Neural progenitor cell (in vitro differentiated cells): ENCODE measurements at regions not wholly inside any gene's neighbourhood (a gene's known extent, or its start where the extent isn't known, plus 50 kb on each side); places are given as distances from the start of the nearest gene placed in this dataset.
"Not testable (repeated sequence)": the region's sequence is repeated elsewhere in the genome, so short reads cannot be mapped to it uniquely, and the experiment has no call there.

ENCODE experiments used
- DNase-seq: peaks from one replicate; pipeline ENCODE4 v3.0.0-alpha.2; 2016; ENCODE audit warnings: low spot score
- H2AFZ ChIP-seq: fragments of 200-600 bp; sonication (generic); replicated peaks from 2 replicates; pipeline ENCODE4 v1.6.1; 2016; ENCODE audit warnings: antibody characterized with exemption
- H3F3A ChIP-seq: fragments of 200-600 bp; sonication (generic); 2 replicates; pipeline ENCODE4 v1.6.1; 2016; ENCODE audit warnings: antibody characterized with exemption, low read depth
- H3K27ac ChIP-seq: fragments of 200-600 bp; sonication (generic); 2 replicates; pipeline ENCODE4 v1.5.1; 2016; ENCODE audit warnings: mild to moderate bottlenecking
- H3K27me3 ChIP-seq: fragments of 200-600 bp; sonication (generic); 2 replicates; pipeline ENCODE4 v1.6.1; 2016; ENCODE audit warnings: mild to moderate bottlenecking, moderate library complexity
- H3K36me3 ChIP-seq: fragments of 200-600 bp; sonication (generic); 2 replicates; pipeline ENCODE4 v1.5.1; 2016
- H3K4me1 ChIP-seq: fragments of 200-600 bp; sonication (generic); 2 replicates; pipeline ENCODE4 v1.6.1; 2016; ENCODE audit warnings: mixed run types
- H3K4me2 ChIP-seq: fragments of 200-600 bp; sonication (generic); 2 replicates; pipeline ENCODE4 v1.6.1; 2016
- H3K4me3 ChIP-seq: fragments of 200-600 bp; sonication (generic); 2 replicates; pipeline ENCODE4 v1.5.1; 2016
- H3K79me2 ChIP-seq: fragments of 200-600 bp; sonication (generic); 2 replicates; pipeline ENCODE4 v1.6.1; 2016; ENCODE audit warnings: low read depth
- H3K9ac ChIP-seq: fragments of 200-600 bp; sonication (generic); 2 replicates; pipeline ENCODE4 v1.6.1; 2016
- H3K9me3 ChIP-seq: fragments of 200-600 bp; sonication (generic); 2 replicates; pipeline ENCODE4 v1.5.1; 2016; ENCODE audit warnings: low read depth
- H4K20me1 ChIP-seq: fragments of 200-600 bp; sonication (generic); 2 replicates; pipeline ENCODE4 v1.6.1; 2016; ENCODE audit warnings: low read depth
- H3K27ac Mint-ChIP-seq: 3 replicates; pipeline ENCODE4 v1.8.0; 2021; ENCODE audit warnings: mixed read lengths
- H3K27me3 Mint-ChIP-seq: 2 replicates; pipeline ENCODE4 v1.8.0; 2022; ENCODE audit warnings: low read depth, mild to moderate bottlenecking, inconsistent platforms, moderate library complexity, mixed read lengths; ENCODE audit not compliant: insufficient read depth
- H3K36me3 Mint-ChIP-seq: 3 replicates; pipeline ENCODE4 v1.8.0; 2021; ENCODE audit warnings: mixed read lengths
- H3K4me1 Mint-ChIP-seq: 3 replicates; pipeline ENCODE4 v1.8.0; 2021; ENCODE audit warnings: mixed read lengths
- H3K4me3 Mint-ChIP-seq: 3 replicates; pipeline ENCODE4 v1.8.0; 2021; ENCODE audit warnings: mild to moderate bottlenecking, moderate library complexity, mixed read lengths
- H3K9me3 Mint-ChIP-seq: 3 replicates; pipeline ENCODE4 v1.8.0; 2020; ENCODE audit warnings: mixed read lengths
- EZH2 ChIP-seq: fragments of 200-600 bp; sonication (generic); IDR thresholded peaks from 2 replicates; pipeline ENCODE4 v1.6.1; 2017; ENCODE audit warnings: antibody characterized with exemption, mild to moderate bottlenecking, moderate library complexity
- EZH2phosphoT487 ChIP-seq: fragments of 200-600 bp; sonication (generic); IDR thresholded peaks from 2 replicates; pipeline ENCODE4 v1.6.1; 2017; ENCODE audit warnings: antibody characterized with exemption
- TF ChIP-seq, protein P1 (sequence below): fragments of 200-600 bp; sonication (generic); IDR thresholded peaks from 2 replicates; pipeline ENCODE4 v1.5.1; 2017; ENCODE audit warnings: antibody characterized with exemption, mild to moderate bottlenecking

DNA sequence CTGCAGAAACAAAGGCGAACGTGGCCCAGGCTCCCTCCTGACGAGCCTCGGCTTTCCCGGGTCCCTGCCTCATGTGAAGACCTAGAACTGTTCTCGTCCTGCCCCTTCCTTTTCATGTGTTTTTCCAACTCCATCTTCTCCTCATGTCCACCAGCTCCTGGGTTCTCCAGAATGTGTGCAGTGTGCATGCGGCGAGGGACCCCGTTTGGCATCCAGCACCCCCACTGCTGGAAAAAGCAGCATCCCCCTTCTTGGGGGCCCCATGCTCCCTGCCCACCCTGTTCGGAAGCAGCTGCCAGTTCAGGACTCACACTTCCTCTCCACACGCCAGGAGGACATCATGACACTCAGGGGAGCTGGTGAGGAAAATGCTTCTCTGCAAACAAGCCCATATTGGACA is 313.5 kb downstream of the BRD1 start:
- Histone ChIP-seq H3K4me2 (peak overlapping the region; percentile 28), H3K4me1 (peaks cover 44% of the 10 kb centered on the region), H4K20me1 (no peaks in the 10 kb centered on the region), H3K27me3 (no peaks in the 10 kb centered on the region), H3K4me3 (no peak overlapping the region), H3F3A (peaks cover 29% of the 10 kb centered on the region), H2AFZ (no peak overlapping the region), H3K9ac (no peak overlapping the region), H3K9me3 (no peaks in the 10 kb centered on the region), H3K36me3 (no peaks in the 10 kb centered on the region), H3K27ac (peak overlapping the region; percentile 53), H3K79me2 (no peaks in the 10 kb centered on the region)
- no peak for TF ChIP-seq EZH2phosphoT487
- TF ChIP-seq EZH2 = no peak
- TF ChIP-seq, protein P1, sequence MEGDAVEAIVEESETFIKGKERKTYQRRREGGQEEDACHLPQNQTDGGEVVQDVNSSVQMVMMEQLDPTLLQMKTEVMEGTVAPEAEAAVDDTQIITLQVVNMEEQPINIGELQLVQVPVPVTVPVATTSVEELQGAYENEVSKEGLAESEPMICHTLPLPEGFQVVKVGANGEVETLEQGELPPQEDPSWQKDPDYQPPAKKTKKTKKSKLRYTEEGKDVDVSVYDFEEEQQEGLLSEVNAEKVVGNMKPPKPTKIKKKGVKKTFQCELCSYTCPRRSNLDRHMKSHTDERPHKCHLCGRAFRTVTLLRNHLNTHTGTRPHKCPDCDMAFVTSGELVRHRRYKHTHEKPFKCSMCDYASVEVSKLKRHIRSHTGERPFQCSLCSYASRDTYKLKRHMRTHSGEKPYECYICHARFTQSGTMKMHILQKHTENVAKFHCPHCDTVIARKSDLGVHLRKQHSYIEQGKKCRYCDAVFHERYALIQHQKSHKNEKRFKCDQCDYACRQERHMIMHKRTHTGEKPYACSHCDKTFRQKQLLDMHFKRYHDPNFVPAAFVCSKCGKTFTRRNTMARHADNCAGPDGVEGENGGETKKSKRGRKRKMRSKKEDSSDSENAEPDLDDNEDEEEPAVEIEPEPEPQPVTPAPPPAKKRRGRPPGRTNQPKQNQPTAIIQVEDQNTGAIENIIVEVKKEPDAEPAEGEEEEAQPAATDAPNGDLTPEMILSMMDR = no peak
- Mint-ChIP-seq H3K27me3 (peaks cover 24% of the 10 kb centered on the region), H3K4me3 (no peak overlapping the region), H3K27ac (peak overlapping the region; percentile 88), H3K9me3 (peaks cover 13% of the 10 kb centered on the region), H3K4me1 (peaks cover 48% of the 10 kb centered on the region), H3K36me3 (peaks cover 4% of the 10 kb centered on the region)
- no peak for DNase-seq

DNA sequence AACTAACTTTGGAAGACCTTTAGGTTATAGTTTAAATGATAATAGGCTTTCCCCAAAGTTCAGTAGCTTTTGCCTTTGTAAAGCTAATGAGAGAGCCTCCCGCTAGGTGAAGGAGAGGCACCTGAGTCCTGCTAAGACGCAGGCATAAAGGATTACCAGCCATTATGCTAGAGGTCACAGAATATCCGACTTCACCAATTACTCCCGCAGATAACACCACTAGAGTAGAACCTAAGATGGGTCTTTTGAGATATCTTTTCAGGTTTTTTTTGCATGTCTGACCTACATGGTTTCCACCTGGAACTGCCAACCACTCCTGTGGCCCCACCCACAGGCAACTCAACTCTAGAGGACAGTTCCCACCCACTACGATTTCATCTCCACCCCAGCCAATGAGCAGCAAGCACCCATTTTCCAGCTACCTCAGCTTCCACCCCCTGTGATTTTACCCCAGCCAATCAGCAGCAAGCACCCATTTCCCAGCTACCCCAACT is 314.3 kb downstream of the BRD1 start:
- Mint-ChIP-seq H3K36me3 (peaks cover 4% of the 10 kb centered on the region), H3K4me1 (peaks cover 40% of the 10 kb centered on the region), H3K9me3 (peaks cover 13% of the 10 kb centered on the region), H3K4me3 (peak overlapping the region; percentile 49), H3K27ac (no peak overlapping the region), H3K27me3 (peaks cover 24% of the 10 kb centered on the region)
- Histone ChIP-seq H3F3A (peaks cover 29% of the 10 kb centered on the region), H4K20me1 (no peaks in the 10 kb centered on the region), H3K4me2 (no peak overlapping the region), H3K4me1 (peaks cover 36% of the 10 kb centered on the region), H3K9me3 (no peaks in the 10 kb centered on the region), H2AFZ (no peak overlapping the region), H3K27me3 (no peaks in the 10 kb centered on the region), H3K4me3 (no peak overlapping the region), H3K79me2 (no peaks in the 10 kb centered on the region), H3K27ac (no peak overlapping the region), H3K36me3 (no peaks in the 10 kb centered on the region), H3K9ac (no peak overlapping the region)
- DNase-seq = no peak
- TF ChIP-seq EZH2phosphoT487 (no peak), EZH2 (no peak)
- TF ChIP-seq, protein P1 = no peak

DNA sequence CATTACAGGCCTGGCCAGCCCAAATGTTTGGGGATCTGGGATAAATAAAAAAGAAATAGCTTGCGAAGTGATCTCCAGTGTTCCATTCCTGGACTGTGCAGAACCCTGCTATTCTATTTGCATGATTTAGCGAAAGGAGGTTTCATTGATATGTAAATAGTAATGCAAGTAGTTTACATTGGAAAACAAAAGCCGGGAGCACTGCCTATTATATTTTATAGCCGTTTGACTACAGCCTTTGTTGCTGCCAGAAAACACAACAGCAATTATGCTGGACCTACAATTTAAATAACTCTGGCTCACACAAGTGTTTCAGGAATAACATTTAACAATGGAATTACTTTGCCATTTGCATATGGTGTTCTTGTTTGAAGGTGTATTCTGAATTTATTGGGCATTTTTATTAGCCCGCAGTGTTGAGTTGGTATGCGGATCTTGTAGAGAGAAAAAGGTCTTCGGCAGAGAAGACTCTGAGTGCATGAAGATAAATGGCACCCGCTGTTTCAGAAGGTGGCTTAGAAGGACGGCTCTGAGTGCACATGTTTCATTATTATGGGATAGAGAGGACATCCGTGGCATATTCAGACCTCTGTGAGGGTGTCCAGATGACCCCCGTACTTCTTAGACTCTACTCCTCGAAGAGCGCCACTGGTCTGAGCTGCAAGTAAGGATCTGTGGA is 315.0 kb downstream of the BRD1 start:
- Histone ChIP-seq H3K79me2 (no peaks in the 10 kb centered on the region), H3K27ac (no peak overlapping the region), H3K4me2 (no peak overlapping the region), H3K36me3 (no peaks in the 10 kb centered on the region), H3K4me3 (no peak overlapping the region), H3K9ac (no peak overlapping the region), H3K9me3 (no peaks in the 10 kb centered on the region), H3K27me3 (no peaks in the 10 kb centered on the region), H3K4me1 (peaks cover 36% of the 10 kb centered on the region), H3F3A (peaks cover 29% of the 10 kb centered on the region), H2AFZ (no peak overlapping the region), H4K20me1 (no peaks in the 10 kb centered on the region)
- no peak for TF ChIP-seq EZH2phosphoT487
- TF ChIP-seq EZH2 = no peak
- TF ChIP-seq, protein P1 = no peak
- Mint-ChIP-seq H3K36me3 (peaks cover 4% of the 10 kb centered on the region), H3K4me3 (no peak overlapping the region), H3K9me3 (peaks cover 13% of the 10 kb centered on the region), H3K27ac (no peak overlapping the region), H3K4me1 (peaks cover 36% of the 10 kb centered on the region), H3K27me3 (peaks cover 24% of the 10 kb centered on the region)
- DNase-seq = no peak

DNA sequence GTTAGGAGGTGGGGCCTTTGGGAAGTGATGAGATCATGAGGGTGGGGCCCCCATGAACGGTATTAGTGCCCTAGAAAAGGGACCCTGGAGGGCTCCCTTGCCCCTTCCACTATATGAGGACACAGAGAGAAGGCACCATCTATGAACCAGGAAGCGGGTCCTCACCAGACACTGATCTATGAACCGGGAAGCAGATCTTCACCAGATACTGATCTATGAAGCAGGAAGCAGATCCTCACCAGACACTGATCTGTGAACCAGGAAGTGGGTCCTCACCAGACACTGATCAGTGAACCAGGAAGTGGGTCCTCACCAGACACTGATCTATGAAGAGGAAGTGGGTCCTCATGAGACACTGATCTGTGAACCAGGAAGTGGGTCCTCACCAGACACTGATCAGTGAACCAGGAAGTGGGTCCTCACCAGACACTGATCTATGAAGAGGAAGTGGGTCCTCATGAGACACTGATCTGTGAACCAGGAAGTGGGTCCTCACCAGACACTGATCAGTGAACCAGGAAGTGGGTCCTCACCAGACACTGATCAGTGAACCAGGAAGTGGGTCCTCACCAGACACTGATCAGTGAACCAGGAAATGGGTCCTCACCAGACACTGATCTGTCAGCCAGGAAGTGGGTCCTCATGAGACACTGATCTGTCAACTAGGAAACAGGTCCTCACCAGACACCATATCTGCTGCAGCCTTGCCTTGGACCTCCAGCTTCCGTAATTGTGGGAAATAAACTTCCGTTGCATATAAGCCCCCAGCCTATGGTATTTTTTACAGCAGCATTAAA is 316.1 kb downstream of the BRD1 start:
- H3K36me3 ChIP-seq, H3K27ac Mint-ChIP-seq, H3K4me2 ChIP-seq, H3K4me3 ChIP-seq, H3K4me3 Mint-ChIP-seq, DNase-seq, H3K27ac ChIP-seq, H3K9me3 ChIP-seq, H3K9ac ChIP-seq, H2AFZ ChIP-seq, H4K20me1 ChIP-seq, H3K79me2 ChIP-seq, H3K27me3 ChIP-seq, H3K36me3 Mint-ChIP-seq: not testable (repeated sequence)
- H3K27me3 Mint-ChIP-seq = peaks cover 26% of the 10 kb centered on the region
- Histone ChIP-seq H3F3A (peaks cover 29% of the 10 kb centered on the region), H3K4me1 (peaks cover 36% of the 10 kb centered on the region)
- peaks cover 13% of the 10 kb centered on the region for H3K9me3 Mint-ChIP-seq
- peaks cover 31% of the 10 kb centered on the region for H3K4me1 Mint-ChIP-seq
